ENCODE measurements at regions not wholly inside any gene's neighbourhood (a gene's known extent, or its start where the extent isn't known, plus 50 kb on each side); places are given as distances from the start of the nearest gene placed in this dataset.

DNA sequence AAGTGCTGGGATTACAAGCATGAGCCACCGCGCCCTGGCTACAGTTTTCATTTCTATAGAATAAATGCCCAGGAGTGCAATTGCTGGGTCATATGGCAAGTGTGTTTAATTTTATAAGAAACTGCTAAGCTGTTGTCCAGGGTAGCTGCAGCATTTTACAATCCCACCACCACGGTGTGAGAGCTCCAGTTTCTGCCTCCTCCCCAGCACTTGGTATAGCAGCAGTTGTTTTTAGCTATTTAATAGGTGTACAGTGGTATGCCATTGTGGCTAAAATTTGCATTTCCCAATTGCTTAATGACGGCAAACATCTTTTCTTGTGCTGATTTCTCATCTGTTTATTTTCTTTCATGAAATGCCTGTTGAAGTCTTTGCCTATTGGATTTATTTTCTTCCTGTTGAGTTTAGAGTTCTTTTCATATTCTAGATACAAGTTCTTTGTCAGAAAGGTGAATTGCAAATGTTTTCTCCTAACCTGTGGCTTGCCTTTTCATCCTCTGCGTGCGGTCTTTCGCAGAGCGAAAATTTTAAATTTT is 100.3 kb downstream of the NDFIP1 start:
- TF ChIP-seq, protein P1, sequence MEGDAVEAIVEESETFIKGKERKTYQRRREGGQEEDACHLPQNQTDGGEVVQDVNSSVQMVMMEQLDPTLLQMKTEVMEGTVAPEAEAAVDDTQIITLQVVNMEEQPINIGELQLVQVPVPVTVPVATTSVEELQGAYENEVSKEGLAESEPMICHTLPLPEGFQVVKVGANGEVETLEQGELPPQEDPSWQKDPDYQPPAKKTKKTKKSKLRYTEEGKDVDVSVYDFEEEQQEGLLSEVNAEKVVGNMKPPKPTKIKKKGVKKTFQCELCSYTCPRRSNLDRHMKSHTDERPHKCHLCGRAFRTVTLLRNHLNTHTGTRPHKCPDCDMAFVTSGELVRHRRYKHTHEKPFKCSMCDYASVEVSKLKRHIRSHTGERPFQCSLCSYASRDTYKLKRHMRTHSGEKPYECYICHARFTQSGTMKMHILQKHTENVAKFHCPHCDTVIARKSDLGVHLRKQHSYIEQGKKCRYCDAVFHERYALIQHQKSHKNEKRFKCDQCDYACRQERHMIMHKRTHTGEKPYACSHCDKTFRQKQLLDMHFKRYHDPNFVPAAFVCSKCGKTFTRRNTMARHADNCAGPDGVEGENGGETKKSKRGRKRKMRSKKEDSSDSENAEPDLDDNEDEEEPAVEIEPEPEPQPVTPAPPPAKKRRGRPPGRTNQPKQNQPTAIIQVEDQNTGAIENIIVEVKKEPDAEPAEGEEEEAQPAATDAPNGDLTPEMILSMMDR (IDR thresholded peaks at IDR 0.05; ENCODE audit: low read depth, low read length), result no peak
- TF ChIP-seq EZH2phosphoT487 (IDR thresholded peaks at IDR 0.05; ENCODE audit: low read depth), result no peak

Data from OCI-LY3 (cell line).